Right atrium auricular region (tissue), 2 donors: ENCODE measurements at regions not wholly inside any gene's neighbourhood (a gene's known extent, or its start where the extent isn't known, plus 50 kb on each side); places are given as distances from the start of the nearest gene placed in this dataset.

Experiments used
- DNase-seq: peaks from one replicate; pipeline ENCODE4 v3.0.0-alpha.2; 2019; ENCODE audit warnings: low spot score
- H3K27ac ChIP-seq, 2 donors: fragments of 200-600 bp; sonication (generic); 1 replicate in 1 of 2; 2 replicates in 1 of 2; pipeline ENCODE4 v1.5.1; 2016 to 2019
- H3K27me3 ChIP-seq, 2 donors: fragments of 200-600 bp; sonication (generic); one replicate each; pipeline versions ENCODE4 v1.5.1 to v1.6.0; 2017 to 2019
- H3K36me3 ChIP-seq: fragments of 200-600 bp; sonication (generic); one replicate; pipeline ENCODE4 v1.5.1; 2016
- H3K4me1 ChIP-seq, 2 donors: fragments of 200-600 bp; sonication (generic); one replicate each; pipeline versions ENCODE4 v1.5.1 to v1.6.0; 2017 to 2019
- H3K4me3 ChIP-seq, 2 donors: fragments of 200-600 bp; sonication (generic); 1 replicate in 1 of 2; 2 replicates in 1 of 2; pipeline ENCODE4 v1.5.1; 2017 to 2019; ENCODE audit warnings: mild to moderate bottlenecking in 1 of 2, moderate library complexity in 1 of 2
- H3K9me3 ChIP-seq, 2 donors: fragments of 200-600 bp; sonication (generic); one replicate each; pipeline ENCODE4 v1.5.1; 2019
- CTCF ChIP-seq, 2 donors: fragments of 200-600 bp; sonication (generic); IDR thresholded peaks; one replicate each; pipeline ENCODE4 v1.5.1; 2019; ENCODE audit warnings: antibody characterized with exemption in 2 of 2

GRCh38 chr4:67236318-67236717, 309.0 kb downstream of the CENPC start:
- H3K9me3 ChIP-seq: no peaks in the 10 kb centered on the region
- DNase-seq: no peak
- no peak overlapping the region for H3K4me3 ChIP-seq

GRCh38 chr4:67234296-67234695, 311.0 kb downstream of the CENPC start:
- no peak overlapping the region for H3K4me3 ChIP-seq

More at GRCh38 chr4:67236318-67236717, 309.0 kb downstream of the CENPC start:
- Histone ChIP-seq H3K27ac (no peak overlapping the region), H3K4me1 (no peaks in the 10 kb centered on the region), H3K27me3 (no peaks in the 10 kb centered on the region), H3K36me3 (no peaks in the 10 kb centered on the region)
- no peak for TF ChIP-seq CTCF (IDR thresholded peaks at IDR 0.05)

GRCh38 chr4:67229148-67229547, 316.2 kb downstream of the CENPC start:
- H3K4me1 ChIP-seq: no peaks in the 10 kb centered on the region
- no peak for DNase-seq
- H3K9me3 ChIP-seq: no peaks in the 10 kb centered on the region
- no peak for TF ChIP-seq CTCF (IDR thresholded peaks at IDR 0.05)
- no peaks in the 10 kb centered on the region for H3K27me3 ChIP-seq
- no peak overlapping the region for H3K27ac ChIP-seq
- H3K4me3 ChIP-seq: no peak overlapping the region
- H3K36me3 ChIP-seq: no peaks in the 10 kb centered on the region

More at GRCh38 chr4:67234296-67234695, 311.0 kb downstream of the CENPC start:
- no peaks in the 10 kb centered on the region for H3K27me3 ChIP-seq
- no peaks in the 10 kb centered on the region for H3K9me3 ChIP-seq
- no peak for DNase-seq
- H3K36me3 ChIP-seq: no peaks in the 10 kb centered on the region
- TF ChIP-seq CTCF (IDR thresholded peaks at IDR 0.05): no peak
- H3K4me1 ChIP-seq: no peaks in the 10 kb centered on the region
- H3K27ac ChIP-seq: no peak overlapping the region

GRCh38 chr4:67220861-67221260, 324.4 kb downstream of the CENPC start:
- Histone ChIP-seq H3K4me1 (no peaks in the 10 kb centered on the region), H3K4me3 (no peak overlapping the region), H3K27ac (no peak overlapping the region), H3K9me3 (no peaks in the 10 kb centered on the region), H3K36me3 (no peaks in the 10 kb centered on the region), H3K27me3 (no peaks in the 10 kb centered on the region)
- DNase-seq: no peak
- no peak for TF ChIP-seq CTCF (IDR thresholded peaks at IDR 0.05)

- no peak for DNase-seq
- Histone ChIP-seq H3K4me1 (no peaks in the 10 kb centered on the region), H3K27me3 (no peaks in the 10 kb centered on the region), H3K36me3 (no peaks in the 10 kb centered on the region), H3K4me3 (no peak overlapping the region), H3K27ac (no peak overlapping the region), H3K9me3 (no peaks in the 10 kb centered on the region)
- no peak for TF ChIP-seq CTCF (IDR thresholded peaks at IDR 0.05)
Observed at GRCh38 chr4:67218883-67219282, 326.4 kb downstream of the CENPC start.

- no peaks in the 10 kb centered on the region for H3K27me3 ChIP-seq
- H3K4me3 ChIP-seq: no peak overlapping the region
- H3K9me3 ChIP-seq: no peaks in the 10 kb centered on the region
- no peaks in the 10 kb centered on the region for H3K4me1 ChIP-seq
- TF ChIP-seq CTCF (IDR thresholded peaks at IDR 0.05): no peak
- DNase-seq: no peak
- no peak overlapping the region for H3K27ac ChIP-seq
- H3K36me3 ChIP-seq: no peaks in the 10 kb centered on the region
Observed at GRCh38 chr4:67207941-67208441, 337.3 kb downstream of the CENPC start.
